Progenitor cell of endocrine pancreas (in vitro differentiated cells): ENCODE measurements at regions not wholly inside any gene's neighbourhood (a gene's known extent, or its start where the extent isn't known, plus 50 kb on each side); places are given as distances from the start of the nearest gene placed in this dataset.

ENCODE experiments used
- DNase-seq: peaks from one replicate; pipeline ENCODE4 v3.0.0; 2021; ENCODE audit warnings: low spot score; ENCODE audit not compliant: unreplicated experiment
- H3K27ac Mint-ChIP-seq: 2 replicates; pipeline ENCODE4 v1.8.0; 2021; ENCODE audit warnings: mild to moderate bottlenecking, moderate library complexity, mixed read lengths
- H3K27me3 Mint-ChIP-seq: 2 replicates; pipeline ENCODE4 v1.8.0; 2021; ENCODE audit warnings: mixed read lengths
- H3K36me3 Mint-ChIP-seq: 2 replicates; pipeline ENCODE4 v1.8.0; 2022; ENCODE audit warnings: mixed read lengths; ENCODE audit not compliant: insufficient read depth
- H3K4me1 Mint-ChIP-seq: 2 replicates; pipeline ENCODE4 v1.8.0; 2021; ENCODE audit warnings: low read depth, mixed read lengths
- H3K4me3 Mint-ChIP-seq: 2 replicates; pipeline ENCODE4 v1.8.0; 2021; ENCODE audit warnings: low read depth, mild to moderate bottlenecking, moderate library complexity, mixed read lengths
- H3K9me3 Mint-ChIP-seq: 2 replicates; pipeline ENCODE4 v1.8.0; 2021; ENCODE audit warnings: low read depth, mixed read lengths
- CTCF ChIP-seq: fragments of 200-600 bp; sonication (generic); IDR thresholded peaks from one replicate; pipeline ENCODE4 v1.5.0; 2021; ENCODE audit warnings: antibody characterized with exemption, mild to moderate bottlenecking; ENCODE audit not compliant: unreplicated experiment

- Mint-ChIP-seq H3K27me3 (peaks cover 29% of the 10 kb centered on the region), H3K9me3 (no peaks in the 10 kb centered on the region), H3K4me1 (peaks cover 2% of the 10 kb centered on the region), H3K27ac (no peak overlapping the region), H3K36me3 (no peaks in the 10 kb centered on the region), H3K4me3 (no peak overlapping the region)
- DNase-seq: no peak
- no peak for TF ChIP-seq CTCF
Observed at GRCh38 chr11:113578033-113578380, 102.8 kb upstream of the DRD2 start.

- Mint-ChIP-seq H3K4me1 (peaks cover 2% of the 10 kb centered on the region), H3K27me3 (peaks cover 29% of the 10 kb centered on the region), H3K36me3 (no peaks in the 10 kb centered on the region), H3K4me3 (no peak overlapping the region), H3K9me3 (no peaks in the 10 kb centered on the region), H3K27ac (no peak overlapping the region)
- no peak for TF ChIP-seq CTCF
- DNase-seq: no peak
Observed at GRCh38 chr11:113577356-113578032, 102.3 kb upstream of the DRD2 start.

GRCh38 chr11:113574586-113574985, 99.4 kb upstream of the DRD2 start:
- H3K27ac Mint-ChIP-seq: no peak overlapping the region
- no peak for DNase-seq
- H3K4me3 Mint-ChIP-seq: no peak overlapping the region
- TF ChIP-seq CTCF: no peak
- peaks cover 8% of the 10 kb centered on the region for H3K4me1 Mint-ChIP-seq
- peaks cover 19% of the 10 kb centered on the region for H3K27me3 Mint-ChIP-seq
- H3K9me3 Mint-ChIP-seq: no peaks in the 10 kb centered on the region
- H3K36me3 Mint-ChIP-seq: no peaks in the 10 kb centered on the region

GRCh38 chr11:113574171-113574570, 99.0 kb upstream of the DRD2 start:
- no peak for DNase-seq
- no peak overlapping the region for H3K27ac Mint-ChIP-seq
- H3K36me3 Mint-ChIP-seq: no peaks in the 10 kb centered on the region
- peaks cover 8% of the 10 kb centered on the region for H3K4me1 Mint-ChIP-seq
- TF ChIP-seq CTCF: no peak
- no peaks in the 10 kb centered on the region for H3K9me3 Mint-ChIP-seq
- H3K4me3 Mint-ChIP-seq: no peak overlapping the region
- peaks cover 16% of the 10 kb centered on the region for H3K27me3 Mint-ChIP-seq

GRCh38 chr11:113572136-113572735, 97.0 kb upstream of the DRD2 start:
- Mint-ChIP-seq H3K9me3 (no peaks in the 10 kb centered on the region), H3K27ac (no peak overlapping the region), H3K27me3 (peaks cover 3% of the 10 kb centered on the region), H3K4me3 (no peak overlapping the region), H3K36me3 (no peaks in the 10 kb centered on the region), H3K4me1 (peaks cover 11% of the 10 kb centered on the region)
- DNase-seq: no peak
- no peak for TF ChIP-seq CTCF
